SK-N-SH treated with all-trans-retinoic acid at 6 μM for 48 hours (cell line): ENCODE measurements at regions not wholly inside any gene's neighbourhood (a gene's known extent, or its start where the extent isn't known, plus 50 kb on each side); places are given as distances from the start of the nearest gene placed in this dataset.

ENCODE experiments used
- ATAC-seq: fragments of 200-7000 bp; cut with Tn5 transposase; 3 replicates; pipeline ENCODE4 v1.9.1; 2020; ENCODE audit warnings: mild to moderate bottlenecking, moderate library complexity
- ARNTL ChIP-seq: fragments of 450-650 bp; formaldehyde crosslinking; IDR thresholded peaks from 2 replicates; pipeline ENCODE4 v1.5.0; 2020; ENCODE audit warnings: low read depth, mild to moderate bottlenecking, moderate library complexity, borderline replicate concordance
- BACH2 ChIP-seq: fragments of 250-450 bp; sonication (Bioruptor Pico); IDR thresholded peaks from 2 replicates; pipeline ENCODE4 v1.9.0; 2021; ENCODE audit warnings: mild to moderate bottlenecking, borderline replicate concordance
- CSDC2 ChIP-seq: fragments of 250-450 bp; sonication (Bioruptor Pico); IDR thresholded peaks from 2 replicates; pipeline ENCODE4 v1.5.0; 2020; ENCODE audit warnings: mild to moderate bottlenecking, moderate library complexity
- CSRNP3 ChIP-seq: fragments of 250-450 bp; sonication (Bioruptor Pico); IDR thresholded peaks from 2 replicates; pipeline ENCODE4 v1.5.1; 2021; ENCODE audit warnings: mild to moderate bottlenecking, moderate library complexity
- GLIS3 ChIP-seq: fragments of 250-450 bp; sonication (Bioruptor Pico); IDR thresholded peaks from 2 replicates; pipeline ENCODE4 v1.5.0; 2020; ENCODE audit warnings: mild to moderate bottlenecking, moderate library complexity
- ISL1 ChIP-seq: fragments of 250-450 bp; sonication (Bioruptor Pico); IDR thresholded peaks from 2 replicates; pipeline ENCODE4 v2.1.2; 2022; ENCODE audit warnings: mild to moderate bottlenecking, moderate library complexity
- OSR1 ChIP-seq: fragments of 250-450 bp; sonication (Bioruptor Pico); IDR thresholded peaks from 2 replicates; pipeline ENCODE4 v1.8.0; 2022; ENCODE audit warnings: moderate library complexity, mild to moderate bottlenecking, inconsistent platforms
- POU6F1 ChIP-seq: fragments of 250-450 bp; sonication (Bioruptor Pico); IDR thresholded peaks from 2 replicates; pipeline ENCODE4 v1.8.0; 2021; ENCODE audit warnings: low read depth, mild to moderate bottlenecking, moderate library complexity, borderline replicate concordance
- PPARA ChIP-seq: fragments of 250-450 bp; sonication (Bioruptor Pico); IDR thresholded peaks from 2 replicates; pipeline ENCODE4 v1.5.0; 2020; ENCODE audit warnings: mild to moderate bottlenecking, borderline replicate concordance
- RARB ChIP-seq: fragments of 250-450 bp; sonication (Bioruptor Pico); IDR thresholded peaks from 2 replicates; pipeline ENCODE4 v1.8.0; 2021; ENCODE audit warnings: mild to moderate bottlenecking, moderate library complexity
- TCF4 ChIP-seq: fragments of 250-450 bp; sonication (Bioruptor Pico); IDR thresholded peaks from 2 replicates; pipeline ENCODE4 v1.8.0; 2021; ENCODE audit warnings: mild to moderate bottlenecking, moderate library complexity, borderline replicate concordance
- TOX ChIP-seq: fragments of 250-450 bp; sonication (Bioruptor Pico); IDR thresholded peaks from 2 replicates; pipeline ENCODE4 v1.8.0; 2021; ENCODE audit warnings: mild to moderate bottlenecking, moderate library complexity, borderline replicate concordance
- ZC3H10 ChIP-seq: fragments of 250-450 bp; sonication (Bioruptor Pico); IDR thresholded peaks from 2 replicates; pipeline ENCODE4 v1.5.1; 2021; ENCODE audit warnings: mild to moderate bottlenecking, moderate library complexity
- ZFP3 ChIP-seq: fragments of 250-450 bp; sonication (Bioruptor Pico); IDR thresholded peaks from 2 replicates; pipeline ENCODE4 v1.5.0; 2020; ENCODE audit warnings: mild to moderate bottlenecking, moderate library complexity
- ZFP30 ChIP-seq: fragments of 450-650 bp; formaldehyde crosslinking; IDR thresholded peaks from 2 replicates; pipeline ENCODE4 v1.5.0; 2022; ENCODE audit warnings: mild to moderate bottlenecking, moderate library complexity
- ZNF565 ChIP-seq: fragments of 450-650 bp; formaldehyde crosslinking; conservative IDR thresholded peaks from 2 replicates; pipeline ENCODE4 v1.5.0; 2020; ENCODE audit warnings: low read depth, mild to moderate bottlenecking, moderate library complexity
- ZNF70 ChIP-seq: fragments of 450-650 bp; formaldehyde crosslinking; IDR thresholded peaks from 2 replicates; pipeline ENCODE4 v1.5.0; 2020; ENCODE audit warnings: mild to moderate bottlenecking, moderate library complexity
- ZNF8 ChIP-seq: fragments of 450-650 bp; formaldehyde crosslinking; IDR thresholded peaks from 2 replicates; pipeline ENCODE4 v1.5.0; 2020; ENCODE audit warnings: mild to moderate bottlenecking, moderate library complexity
- TF ChIP-seq, protein P1 (sequence below): fragments of 250-450 bp; sonication (Bioruptor Pico); IDR thresholded peaks from 2 replicates; pipeline ENCODE4 v1.5.0; 2020; ENCODE audit warnings: mild to moderate bottlenecking, moderate library complexity
- TF ChIP-seq, protein P2 (sequence below): fragments of 250-450 bp; sonication (Bioruptor Pico); IDR thresholded peaks from 2 replicates; pipeline ENCODE4 v1.8.0; 2020; ENCODE audit warnings: mild to moderate bottlenecking, moderate library complexity, borderline replicate concordance

DNA sequence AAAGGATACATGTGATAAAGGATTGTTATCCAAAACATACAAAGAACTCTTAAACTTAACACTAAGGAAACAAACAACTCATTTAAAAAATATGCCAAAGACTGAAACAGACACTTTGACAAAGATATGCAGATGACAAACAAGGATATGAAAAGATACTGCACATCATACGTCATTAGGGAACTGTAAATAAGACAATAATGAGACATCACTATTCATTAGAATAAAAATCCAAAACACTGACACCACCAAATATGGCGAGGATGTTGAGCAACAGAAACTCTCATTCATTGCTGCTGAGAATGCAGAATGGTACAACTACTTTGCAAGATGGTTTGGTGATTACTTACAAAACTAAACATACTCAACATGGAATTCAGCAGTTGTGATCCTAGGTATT, 156.5 kb upstream of the FOXA2 start:
- TF ChIP-seq BACH2 (no peak), ISL1 (CRISPR knock-in tag) (no peak), TOX (CRISPR knock-in tag) (no peak), CSDC2 (CRISPR knock-in tag) (no peak), POU6F1 (CRISPR knock-in tag) (no peak), ARNTL (CRISPR knock-in tag) (no peak), PPARA (CRISPR knock-in tag) (no peak), RARB (no peak), GLIS3 (no peak), ZC3H10 (CRISPR knock-in tag) (no peak), CSRNP3 (CRISPR knock-in tag) (no peak), TCF4 (no peak)
- ATAC-seq, result no peak

DNA sequence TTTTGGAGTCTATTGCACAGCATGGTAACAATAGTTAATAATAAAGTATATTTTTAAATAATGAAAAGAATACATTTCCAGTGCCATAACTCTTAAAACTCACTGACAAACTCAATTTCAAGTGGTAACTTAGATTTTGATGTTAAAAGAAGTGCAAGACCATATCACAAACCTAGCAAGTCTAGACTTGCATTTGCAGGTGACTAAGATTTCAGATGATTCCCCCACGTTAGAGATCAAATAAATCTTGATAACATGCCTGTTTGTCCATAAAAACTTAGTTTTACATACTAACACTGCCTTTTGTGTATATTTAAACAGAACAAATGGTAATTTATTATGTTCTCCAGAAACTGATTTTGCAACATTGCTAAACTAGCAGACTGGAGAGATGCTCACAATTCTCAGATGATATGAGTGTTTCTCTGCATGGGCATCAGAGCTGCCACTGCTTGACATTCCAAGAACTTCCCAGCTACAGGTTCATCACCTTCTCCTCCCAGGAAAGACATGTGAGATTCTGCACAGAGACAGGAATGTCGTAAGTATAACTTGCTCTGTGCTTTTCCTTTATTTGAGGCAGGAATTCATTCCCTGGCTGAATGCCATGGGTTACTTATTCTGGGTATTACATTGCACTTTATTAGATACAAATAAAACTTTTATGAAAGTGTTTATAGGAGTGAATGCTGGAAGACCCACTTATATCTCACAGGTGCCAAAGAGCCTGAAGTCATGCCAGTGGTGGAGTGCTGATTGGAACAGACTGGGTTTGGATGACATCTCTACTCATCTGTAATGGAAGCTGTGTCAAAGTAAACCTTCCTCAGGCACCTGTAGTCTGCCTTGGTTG, 160.2 kb upstream of the FOXA2 start:
- TF ChIP-seq CSDC2 (CRISPR knock-in tag) (no peak), GLIS3 (no peak), BACH2 (no peak), PPARA (CRISPR knock-in tag) (no peak), ZNF565 (CRISPR knock-in tag) (no peak), TCF4 (no peak), ZNF70 (no peak)
- TF ChIP-seq, protein P1, sequence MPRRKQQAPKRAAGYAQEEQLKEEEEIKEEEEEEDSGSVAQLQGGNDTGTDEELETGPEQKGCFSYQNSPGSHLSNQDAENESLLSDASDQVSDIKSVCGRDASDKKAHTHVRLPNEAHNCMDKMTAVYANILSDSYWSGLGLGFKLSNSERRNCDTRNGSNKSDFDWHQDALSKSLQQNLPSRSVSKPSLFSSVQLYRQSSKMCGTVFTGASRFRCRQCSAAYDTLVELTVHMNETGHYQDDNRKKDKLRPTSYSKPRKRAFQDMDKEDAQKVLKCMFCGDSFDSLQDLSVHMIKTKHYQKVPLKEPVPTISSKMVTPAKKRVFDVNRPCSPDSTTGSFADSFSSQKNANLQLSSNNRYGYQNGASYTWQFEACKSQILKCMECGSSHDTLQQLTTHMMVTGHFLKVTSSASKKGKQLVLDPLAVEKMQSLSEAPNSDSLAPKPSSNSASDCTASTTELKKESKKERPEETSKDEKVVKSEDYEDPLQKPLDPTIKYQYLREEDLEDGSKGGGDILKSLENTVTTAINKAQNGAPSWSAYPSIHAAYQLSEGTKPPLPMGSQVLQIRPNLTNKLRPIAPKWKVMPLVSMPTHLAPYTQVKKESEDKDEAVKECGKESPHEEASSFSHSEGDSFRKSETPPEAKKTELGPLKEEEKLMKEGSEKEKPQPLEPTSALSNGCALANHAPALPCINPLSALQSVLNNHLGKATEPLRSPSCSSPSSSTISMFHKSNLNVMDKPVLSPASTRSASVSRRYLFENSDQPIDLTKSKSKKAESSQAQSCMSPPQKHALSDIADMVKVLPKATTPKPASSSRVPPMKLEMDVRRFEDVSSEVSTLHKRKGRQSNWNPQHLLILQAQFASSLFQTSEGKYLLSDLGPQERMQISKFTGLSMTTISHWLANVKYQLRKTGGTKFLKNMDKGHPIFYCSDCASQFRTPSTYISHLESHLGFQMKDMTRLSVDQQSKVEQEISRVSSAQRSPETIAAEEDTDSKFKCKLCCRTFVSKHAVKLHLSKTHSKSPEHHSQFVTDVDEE, result no peak
- TF ChIP-seq, all 23 proteins: peak for 0
- ATAC-seq, result no peak

DNA sequence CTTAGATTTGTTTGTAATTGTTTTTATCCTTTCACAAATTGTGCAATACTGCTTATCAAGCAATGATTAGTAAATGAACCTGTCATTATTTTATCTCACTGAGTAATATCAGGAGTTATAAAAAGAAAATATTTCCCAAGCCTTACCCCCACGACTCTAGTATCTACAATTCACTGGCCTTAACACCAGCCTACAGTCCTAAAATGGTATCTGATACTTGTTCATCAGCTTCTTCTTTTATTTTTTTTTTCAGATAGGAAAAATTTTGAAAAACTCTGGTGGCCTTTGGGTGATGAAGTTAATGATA, 160.8 kb upstream of the FOXA2 start:
- ATAC-seq, result no peak
- TF ChIP-seq BACH2 (no peak), ZFP30 (CRISPR knock-in tag) (no peak), ZFP3 (CRISPR knock-in tag) (no peak), ZNF8 (CRISPR knock-in tag) (no peak), ARNTL (CRISPR knock-in tag) (no peak), PPARA (CRISPR knock-in tag) (no peak)

DNA sequence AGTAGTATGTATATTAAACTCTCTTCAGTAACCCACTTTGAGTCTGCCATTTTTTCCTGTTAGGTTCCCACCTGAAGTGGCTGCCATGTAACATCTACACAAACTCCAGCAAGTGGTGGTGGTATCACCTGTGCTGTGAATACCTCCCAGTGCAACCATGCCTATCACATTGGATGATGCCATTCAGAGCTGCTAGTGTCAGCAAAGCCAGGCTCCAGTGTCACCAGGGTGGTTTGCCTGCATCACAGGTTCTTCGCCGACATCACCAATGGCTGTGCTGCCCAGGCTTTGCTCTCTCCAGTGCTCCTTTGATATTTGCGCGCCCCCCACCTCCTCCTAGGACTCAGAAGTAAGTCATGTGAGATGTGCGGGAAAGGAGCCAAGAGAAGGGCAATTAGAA, 162.6 kb upstream of the FOXA2 start:
- TF ChIP-seq ZNF565 (CRISPR knock-in tag), result no peak
- TF ChIP-seq TOX (CRISPR knock-in tag), result no peak
- no peak for TF ChIP-seq ISL1 (CRISPR knock-in tag)
- no peak for TF ChIP-seq ZNF70
- no peak for TF ChIP-seq ZC3H10 (CRISPR knock-in tag)
- TF ChIP-seq, protein P2, sequence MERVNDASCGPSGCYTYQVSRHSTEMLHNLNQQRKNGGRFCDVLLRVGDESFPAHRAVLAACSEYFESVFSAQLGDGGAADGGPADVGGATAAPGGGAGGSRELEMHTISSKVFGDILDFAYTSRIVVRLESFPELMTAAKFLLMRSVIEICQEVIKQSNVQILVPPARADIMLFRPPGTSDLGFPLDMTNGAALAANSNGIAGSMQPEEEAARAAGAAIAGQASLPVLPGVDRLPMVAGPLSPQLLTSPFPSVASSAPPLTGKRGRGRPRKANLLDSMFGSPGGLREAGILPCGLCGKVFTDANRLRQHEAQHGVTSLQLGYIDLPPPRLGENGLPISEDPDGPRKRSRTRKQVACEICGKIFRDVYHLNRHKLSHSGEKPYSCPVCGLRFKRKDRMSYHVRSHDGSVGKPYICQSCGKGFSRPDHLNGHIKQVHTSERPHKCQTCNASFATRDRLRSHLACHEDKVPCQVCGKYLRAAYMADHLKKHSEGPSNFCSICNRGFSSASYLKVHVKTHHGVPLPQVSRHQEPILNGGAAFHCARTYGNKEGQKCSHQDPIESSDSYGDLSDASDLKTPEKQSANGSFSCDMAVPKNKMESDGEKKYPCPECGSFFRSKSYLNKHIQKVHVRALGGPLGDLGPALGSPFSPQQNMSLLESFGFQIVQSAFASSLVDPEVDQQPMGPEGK, result no peak
- TF ChIP-seq OSR1 (CRISPR knock-in tag), result no peak
- no peak for TF ChIP-seq RARB
- no peak for TF ChIP-seq ZFP3 (CRISPR knock-in tag)
- TF ChIP-seq TCF4, result no peak
- TF ChIP-seq, protein P1, result no peak
- TF ChIP-seq CSDC2 (CRISPR knock-in tag), result no peak
- no peak for ATAC-seq
